Activated CD4-positive, alpha-beta T cell treated with anti-CD3 and anti-CD28 coated beads, Interleukin-2, amount 50 U/mL, for 24 hours (primary cell): ENCODE measurements at regions not wholly inside any gene's neighbourhood (a gene's known extent, or its start where the extent isn't known, plus 50 kb on each side); places are given as distances from the start of the nearest gene placed in this dataset.

Experiments used
- DNase-seq, 2 donors: peaks; one replicate each; pipeline ENCODE4 v3.0.0-alpha.2; 2020; ENCODE audit warnings: low read depth in 1 of 2, low spot score in 1 of 2

- no peak for DNase-seq
Observed at GRCh38 chr2:43057742-43058725, 168.4 kb downstream of the ZFP36L2 start.

- DNase-seq, result no peak
Observed at GRCh38 chr2:43057026-43057741, 169.2 kb downstream of the ZFP36L2 start.

- DNase-seq, result no peak
Observed at GRCh38 chr2:43055985-43056384, 170.4 kb downstream of the ZFP36L2 start.

GRCh38 chr2:43055086-43055912 lies 171.1 kb downstream of the ZFP36L2 start:
- DNase-seq, result no peak

GRCh38 chr2:43054367-43054766 lies 172.0 kb downstream of the ZFP36L2 start:
- no peak for DNase-seq

GRCh38 chr2:43052944-43053306 lies 173.5 kb downstream of the ZFP36L2 start:
- no peak for DNase-seq

GRCh38 chr2:43052204-43052943 lies 174.0 kb downstream of the ZFP36L2 start:
- DNase-seq, result no peak

- DNase-seq, result no peak
Observed at GRCh38 chr2:43051338-43051737, 175.1 kb downstream of the ZFP36L2 start.

GRCh38 chr2:43050866-43051265 lies 175.5 kb downstream of the ZFP36L2 start:
- no peak for DNase-seq

GRCh38 chr2:43049836-43050801 lies 176.3 kb downstream of the ZFP36L2 start:
- no peak for DNase-seq

GRCh38 chr2:43047187-43047780 lies 179.1 kb downstream of the ZFP36L2 start:
- no peak for DNase-seq

- DNase-seq, result no peak
Observed at GRCh38 chr2:43045866-43046265, 180.5 kb downstream of the ZFP36L2 start.

GRCh38 chr2:43044093-43044681 lies 182.2 kb downstream of the ZFP36L2 start:
- no peak for DNase-seq

- DNase-seq, result no peak
Observed at GRCh38 chr2:43043553-43043870, 182.9 kb downstream of the ZFP36L2 start.

GRCh38 chr2:43041661-43042360 lies 184.6 kb downstream of the ZFP36L2 start:
- DNase-seq, result no peak

- DNase-seq, result no peak
Observed at GRCh38 chr2:43041173-43041591, 185.2 kb downstream of the ZFP36L2 start.

- no peak for DNase-seq
Observed at GRCh38 chr2:43040084-43040854, 186.1 kb downstream of the ZFP36L2 start.
